ENCODE measurements at regions not wholly inside any gene's neighbourhood (a gene's known extent, or its start where the extent isn't known, plus 50 kb on each side); places are given as distances from the start of the nearest gene placed in this dataset.

- Histone ChIP-seq H3K4me1 (replicated peaks in 1 of 2) (no peaks in the 10 kb centered on the region), H3K9me3 (replicated peaks in 1 of 3) (no peaks in the 10 kb centered on the region), H3K36me3 (replicated peaks in 1 of 2) (no peaks in the 10 kb centered on the region), H3K27me3 (no peaks in the 10 kb centered on the region), H3K27ac (no peak overlapping the region), H3K4me3 (no peak overlapping the region)
- TF ChIP-seq CTCF (IDR thresholded peaks at IDR 0.05) (no peak), POLR2A (IDR thresholded peaks at IDR 0.05) (no peak)
- no peak for DNase-seq
- 54 to 74% (median 61%) methylated on average over 2 of the region's 2 CpGs for WGBS, 4 donors
- intact Hi-C loops (cut with DNase I), result no loop called here
These were observed 273.3 kb downstream of the MDFIC start for GRCh38 chr7:115195208-115195607.

- H3K27me3 ChIP-seq, result no peaks in the 10 kb centered on the region
- no peak overlapping the region for H3K27ac ChIP-seq
- H3K9me3 ChIP-seq (replicated peaks in 1 of 3), result no peaks in the 10 kb centered on the region
- intact Hi-C loops (cut with DNase I), result no loop called here
- no peak for TF ChIP-seq POLR2A (IDR thresholded peaks at IDR 0.05)
- TF ChIP-seq CTCF (IDR thresholded peaks at IDR 0.05), result no peak
- 52 to 63% (median 60%) methylated on average over 2 of the region's 2 CpGs for WGBS, 4 donors
- H3K4me3 ChIP-seq, result no peak overlapping the region
- DNase-seq, result no peak
- H3K4me1 ChIP-seq (replicated peaks in 1 of 2), result no peaks in the 10 kb centered on the region
- H3K36me3 ChIP-seq (replicated peaks in 1 of 2), result no peaks in the 10 kb centered on the region
These were observed 269.6 kb downstream of the MDFIC start for GRCh38 chr7:115191526-115191925.

GRCh38 chr7:115183431-115184057 is 261.6 kb downstream of the MDFIC start:
- Histone ChIP-seq H3K4me3 (no peak overlapping the region), H3K36me3 (replicated peaks in 1 of 2) (no peaks in the 10 kb centered on the region), H3K4me1 (replicated peaks in 1 of 2) (no peaks in the 10 kb centered on the region), H3K27me3 (no peaks in the 10 kb centered on the region), H3K27ac (no peak overlapping the region), H3K9me3 (replicated peaks in 1 of 3) (no peaks in the 10 kb centered on the region)
- TF ChIP-seq CTCF (IDR thresholded peaks at IDR 0.05), result no peak
- TF ChIP-seq POLR2A (IDR thresholded peaks at IDR 0.05), result no peak
- intact Hi-C loops (cut with DNase I), result loop anchor here in 1 of 2 donors (5.0 kb wide), 1 partner anchor 434 kb away; no protein-coding TSS in a partner anchor
- WGBS, 4 donors, result 80 to 87% (median 83%) methylated on average over 5 of the region's 5 CpGs
- DNase-seq, result no peak

- no peak for TF ChIP-seq CTCF (IDR thresholded peaks at IDR 0.05)
- TF ChIP-seq POLR2A (IDR thresholded peaks at IDR 0.05), result no peak
- H3K4me3 ChIP-seq, result no peak overlapping the region
- WGBS, 4 donors, result 51 to 65% (median 57%) methylated on average over 2 of the region's 2 CpGs
- DNase-seq, result no peak
- H3K27me3 ChIP-seq, result no peaks in the 10 kb centered on the region
- no peaks in the 10 kb centered on the region for H3K4me1 ChIP-seq (replicated peaks in 1 of 2)
- intact Hi-C loops (cut with DNase I), result no loop called here
- H3K9me3 ChIP-seq (replicated peaks in 1 of 3), result no peaks in the 10 kb centered on the region
- H3K36me3 ChIP-seq (replicated peaks in 1 of 2), result no peaks in the 10 kb centered on the region
- H3K27ac ChIP-seq, result no peak overlapping the region
These were observed 256.9 kb downstream of the MDFIC start for GRCh38 chr7:115178835-115179234.
